ENCODE measurements at regions not wholly inside any gene's neighbourhood (a gene's known extent, or its start where the extent isn't known, plus 50 kb on each side); places are given as distances from the start of the nearest gene placed in this dataset.

GRCh38 chr15:38872732-38873131 lies 308.1 kb upstream of the RASGRP1 start:
- intact Hi-C loops (cut with DNase I; ENCODE audit: low total_unique reads) (no loop called here), in situ Hi-C loops (cut with MboI; ENCODE audit: low sequenced_read_pairs in 4 of 4) (no loop called here)
- no peak for TF ChIP-seq CTCF (IDR thresholded peaks at IDR 0.05 in 4 of 5, conservative IDR thresholded peaks at IDR 0.05 in 1 of 5)
- no peak for TF ChIP-seq POLR2A (IDR thresholded peaks at IDR 0.05)
- Histone ChIP-seq H3K27ac (peak overlapping the region in 2 of 4 donors; percentile 16 to 38), H3K9me3 (no peaks in the 10 kb centered on the region), H3K27me3 (no peaks in the 10 kb centered on the region), H3K4me3 (no peak overlapping the region), H3K4me1 (no peaks in the 10 kb centered on the region), H3K36me3 (no peaks in the 10 kb centered on the region)
- no peak for DNase-seq
- ATAC-seq = no peak

- Histone ChIP-seq H3K9me3 (no peaks in the 10 kb centered on the region), H3K4me1 (no peaks in the 10 kb centered on the region), H3K27ac (peak overlapping the region in 2 of 4 donors; percentile 16 to 38), H3K36me3 (no peaks in the 10 kb centered on the region), H3K4me3 (no peak overlapping the region), H3K27me3 (no peaks in the 10 kb centered on the region)
- ATAC-seq = no peak
- TF ChIP-seq CTCF (IDR thresholded peaks at IDR 0.05 in 4 of 5, conservative IDR thresholded peaks at IDR 0.05 in 1 of 5) (no peak), POLR2A (IDR thresholded peaks at IDR 0.05) (no peak)
- DNase-seq = no peak
- intact Hi-C loops (cut with DNase I; ENCODE audit: low total_unique reads) (no loop called here), in situ Hi-C loops (cut with MboI; ENCODE audit: low sequenced_read_pairs in 4 of 4) (no loop called here)
Observed at GRCh38 chr15:38873158-38873557, 308.5 kb upstream of the RASGRP1 start.

GRCh38 chr15:38874464-38874863 lies 309.9 kb upstream of the RASGRP1 start:
- Histone ChIP-seq H3K27me3 (no peaks in the 10 kb centered on the region), H3K36me3 (no peaks in the 10 kb centered on the region), H3K9me3 (no peaks in the 10 kb centered on the region), H3K27ac (no peak overlapping the region), H3K4me1 (no peaks in the 10 kb centered on the region), H3K4me3 (no peak overlapping the region)
- in situ Hi-C loops (cut with MboI; ENCODE audit: low sequenced_read_pairs in 4 of 4) = no loop called here
- no peak for TF ChIP-seq POLR2A (IDR thresholded peaks at IDR 0.05)
- no peak for TF ChIP-seq CTCF (IDR thresholded peaks at IDR 0.05 in 4 of 5, conservative IDR thresholded peaks at IDR 0.05 in 1 of 5)
- intact Hi-C loops (cut with DNase I; ENCODE audit: low total_unique reads) = no loop called here
- ATAC-seq = no peak
- no peak for DNase-seq

- Histone ChIP-seq H3K36me3 (no peaks in the 10 kb centered on the region), H3K4me3 (no peak overlapping the region), H3K27ac (no peak overlapping the region), H3K4me1 (no peaks in the 10 kb centered on the region), H3K9me3 (no peaks in the 10 kb centered on the region), H3K27me3 (no peaks in the 10 kb centered on the region)
- in situ Hi-C loops (cut with MboI; ENCODE audit: low sequenced_read_pairs in 4 of 4) = no loop called here
- intact Hi-C loops (cut with DNase I; ENCODE audit: low total_unique reads) = no loop called here
- ATAC-seq = no peak
- TF ChIP-seq POLR2A (IDR thresholded peaks at IDR 0.05) (no peak), CTCF (IDR thresholded peaks at IDR 0.05 in 4 of 5, conservative IDR thresholded peaks at IDR 0.05 in 1 of 5) (no peak)
- DNase-seq = no peak
Observed at GRCh38 chr15:38876211-38876610, 311.6 kb upstream of the RASGRP1 start.

- Histone ChIP-seq H3K9me3 (no peaks in the 10 kb centered on the region), H3K4me1 (no peaks in the 10 kb centered on the region), H3K4me3 (no peak overlapping the region), H3K27ac (no peak overlapping the region), H3K27me3 (no peaks in the 10 kb centered on the region), H3K36me3 (no peaks in the 10 kb centered on the region)
- ATAC-seq (no peak), DNase-seq (no peak)
- intact Hi-C loops (cut with DNase I; ENCODE audit: low total_unique reads) = no loop called here
- in situ Hi-C loops (cut with MboI; ENCODE audit: low sequenced_read_pairs in 4 of 4) = no loop called here
- TF ChIP-seq POLR2A (IDR thresholded peaks at IDR 0.05) (no peak), CTCF (IDR thresholded peaks at IDR 0.05 in 4 of 5, conservative IDR thresholded peaks at IDR 0.05 in 1 of 5) (no peak)
Observed at GRCh38 chr15:38876621-38877020, 312.0 kb upstream of the RASGRP1 start.
